Spinal cord (tissue), 9 donors: ENCODE measurements at regions not wholly inside any gene's neighbourhood (a gene's known extent, or its start where the extent isn't known, plus 50 kb on each side); places are given as distances from the start of the nearest gene placed in this dataset.

Source experiments
- DNase-seq, 6 donors: peaks; one replicate each; pipeline versions ENCODE4 v3.0.0 to v3.0.0-alpha.2; 2013 to 2015; ENCODE audit warnings: low spot score in 6 of 6, low read depth in 4 of 6
- H3K27ac ChIP-seq: one replicate; pipeline ENCODE4 v1.5.1; 2013; ENCODE audit warnings: low read depth, low read length, control low read depth
- H3K27me3 ChIP-seq: one replicate; pipeline ENCODE4 v1.6.1; 2013; ENCODE audit warnings: low read length; ENCODE audit not compliant: control insufficient read depth, insufficient read depth
- H3K36me3 ChIP-seq: one replicate; pipeline ENCODE4 v1.6.1; 2013; ENCODE audit warnings: low read length; ENCODE audit not compliant: control insufficient read depth, insufficient read depth
- H3K4me1 ChIP-seq: one replicate; pipeline ENCODE4 v1.6.1; 2013; ENCODE audit warnings: low read length; ENCODE audit not compliant: control insufficient read depth, insufficient read depth
- H3K4me3 ChIP-seq: one replicate; pipeline ENCODE4 v1.5.1; 2013; ENCODE audit warnings: low read depth, low read length, control low read depth
- H3K9me3 ChIP-seq: one replicate; pipeline ENCODE4 v1.6.1; 2013; ENCODE audit warnings: low read length; ENCODE audit not compliant: control insufficient read depth, insufficient read depth
- WGBS: methylation state at CpG from one replicate; pipeline ENCODE4 v1.1.5; 2013; ENCODE audit warnings: missing lambda C conversion rate; ENCODE audit not compliant: insufficient coverage; 5-methylcytosine and 5-hydroxymethylcytosine counted together
- donor health status: healthy.

DNA sequence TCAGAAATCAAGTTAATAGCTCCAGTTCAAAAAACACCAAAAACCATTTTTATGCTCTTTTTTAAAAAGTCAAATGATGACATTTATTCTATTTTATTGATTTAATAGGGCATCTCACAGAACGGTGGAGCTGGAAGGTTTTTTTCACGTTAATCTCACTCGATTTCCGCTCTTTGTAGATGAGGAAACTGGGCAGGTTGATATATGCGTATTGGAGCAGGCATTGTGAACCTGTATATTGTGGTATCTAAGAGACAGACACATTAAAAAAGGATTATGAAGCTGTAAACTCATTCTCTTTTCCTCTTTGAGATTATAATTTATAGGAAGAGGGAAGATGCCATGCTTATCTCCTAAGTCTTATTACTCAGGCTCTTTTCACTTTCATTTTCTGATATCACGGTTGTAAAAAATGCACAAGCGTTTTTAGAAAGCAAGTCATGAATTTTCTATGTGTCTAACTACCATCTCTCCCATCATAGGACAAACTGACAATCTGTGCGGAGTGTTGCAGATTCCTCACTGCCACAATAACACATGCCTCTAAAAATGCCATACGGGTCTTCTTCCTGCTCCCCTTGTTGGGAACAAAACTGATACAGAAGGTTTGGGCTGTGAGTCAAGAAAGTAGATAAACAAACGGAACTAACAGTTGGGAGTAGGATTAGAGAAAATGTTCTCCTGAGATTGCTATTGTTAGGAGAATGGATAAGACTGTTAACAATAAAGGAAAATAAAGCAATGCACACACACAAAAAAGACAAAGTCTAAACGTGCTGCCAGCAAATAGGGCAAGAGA, 1997.7 kb downstream of the MAT2B start:
- Histone ChIP-seq H3K27ac (peak overlapping the region; percentile 45), H3K9me3 (peaks cover under 1% of the 10 kb centered on the region), H3K36me3 (no peaks in the 10 kb centered on the region), H3K27me3 (no peaks in the 10 kb centered on the region), H3K4me3 (no peak overlapping the region), H3K4me1 (no peaks in the 10 kb centered on the region)
- WGBS = no CpG with 5 or more reads among the region's 11 CpGs
- peak in 2 of 6 donors; percentile 21 to 88 for DNase-seq

DNA sequence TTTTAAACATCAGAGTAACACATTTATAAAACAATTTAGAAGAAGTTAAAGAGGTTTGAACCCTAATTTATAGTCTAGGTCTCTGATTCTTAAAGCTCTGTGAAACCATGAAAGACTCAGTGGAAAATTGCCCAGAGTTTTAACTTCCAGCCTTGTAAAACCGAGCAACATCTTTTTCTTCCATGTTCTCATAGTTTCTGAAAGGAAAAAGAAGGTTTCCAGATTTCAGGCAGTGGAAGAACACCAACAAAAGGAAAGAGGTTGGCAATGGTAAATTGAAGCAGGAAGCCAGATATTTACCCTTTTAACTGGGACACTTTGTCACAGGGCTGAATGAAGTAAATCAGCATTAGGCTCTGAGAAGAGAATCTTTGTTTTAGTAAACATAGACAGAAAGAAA, 1999.3 kb downstream of the MAT2B start:
- no peaks in the 10 kb centered on the region for H3K36me3 ChIP-seq
- no peaks in the 10 kb centered on the region for H3K4me1 ChIP-seq
- no peaks in the 10 kb centered on the region for H3K27me3 ChIP-seq
- peaks cover 4% of the 10 kb centered on the region for H3K9me3 ChIP-seq
- peak overlapping the region; percentile 37 for H3K27ac ChIP-seq
- no CpG with 5 or more reads among the region's 1 CpG for WGBS
- no peak overlapping the region for H3K4me3 ChIP-seq
- DNase-seq = peak in 4 of 6 donors; percentile 61 to 89 (median 76)

DNA sequence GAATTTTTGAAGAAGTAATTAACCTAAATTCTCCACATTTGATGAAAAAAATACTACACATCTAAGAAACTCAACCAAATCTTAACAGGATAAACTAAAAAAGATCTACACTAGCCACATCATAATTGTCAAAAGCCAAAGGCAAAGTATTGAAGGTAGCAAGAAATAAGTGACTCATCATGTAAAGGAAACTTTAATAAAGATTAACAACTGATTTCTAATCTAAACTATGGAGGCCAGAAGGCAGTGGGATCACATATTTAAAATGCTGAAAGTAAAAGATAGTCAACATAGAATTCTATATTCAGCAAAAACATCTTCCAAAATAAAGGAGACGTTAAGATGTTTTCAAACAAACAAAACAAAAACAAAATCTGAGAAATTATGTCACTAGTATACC, 2002.9 kb downstream of the MAT2B start:
- H3K4me3 ChIP-seq = no peak overlapping the region
- WGBS = no CpG with 5 or more reads among the region's 1 CpG
- peaks cover 4% of the 10 kb centered on the region for H3K9me3 ChIP-seq
- H3K36me3 ChIP-seq = no peaks in the 10 kb centered on the region
- H3K27ac ChIP-seq = no peak overlapping the region
- no peaks in the 10 kb centered on the region for H3K27me3 ChIP-seq
- DNase-seq = no peak
- H3K4me1 ChIP-seq = no peaks in the 10 kb centered on the region

DNA sequence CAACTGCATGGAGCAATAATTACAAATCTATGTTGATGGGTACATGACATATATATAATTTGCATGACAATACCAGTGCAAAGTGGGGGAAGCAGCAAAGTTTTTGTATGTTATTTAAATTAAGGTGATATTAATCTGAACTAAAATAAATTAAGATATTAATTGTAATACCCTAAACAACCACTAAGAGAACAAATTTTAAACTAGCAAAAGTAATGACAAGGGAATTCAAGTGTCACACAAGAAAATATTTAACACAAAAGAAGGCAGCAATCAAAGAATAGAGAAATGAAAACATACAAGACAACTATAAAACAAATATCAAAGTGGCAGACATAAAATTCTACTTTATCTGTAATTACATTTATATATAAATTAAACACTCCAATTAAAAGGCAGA, 2003.4 kb downstream of the MAT2B start:
- Histone ChIP-seq H3K4me3 (no peak overlapping the region), H3K27ac (no peak overlapping the region), H3K27me3 (no peaks in the 10 kb centered on the region), H3K9me3 (peaks cover 4% of the 10 kb centered on the region), H3K36me3 (no peaks in the 10 kb centered on the region), H3K4me1 (no peaks in the 10 kb centered on the region)
- no peak for DNase-seq

DNA sequence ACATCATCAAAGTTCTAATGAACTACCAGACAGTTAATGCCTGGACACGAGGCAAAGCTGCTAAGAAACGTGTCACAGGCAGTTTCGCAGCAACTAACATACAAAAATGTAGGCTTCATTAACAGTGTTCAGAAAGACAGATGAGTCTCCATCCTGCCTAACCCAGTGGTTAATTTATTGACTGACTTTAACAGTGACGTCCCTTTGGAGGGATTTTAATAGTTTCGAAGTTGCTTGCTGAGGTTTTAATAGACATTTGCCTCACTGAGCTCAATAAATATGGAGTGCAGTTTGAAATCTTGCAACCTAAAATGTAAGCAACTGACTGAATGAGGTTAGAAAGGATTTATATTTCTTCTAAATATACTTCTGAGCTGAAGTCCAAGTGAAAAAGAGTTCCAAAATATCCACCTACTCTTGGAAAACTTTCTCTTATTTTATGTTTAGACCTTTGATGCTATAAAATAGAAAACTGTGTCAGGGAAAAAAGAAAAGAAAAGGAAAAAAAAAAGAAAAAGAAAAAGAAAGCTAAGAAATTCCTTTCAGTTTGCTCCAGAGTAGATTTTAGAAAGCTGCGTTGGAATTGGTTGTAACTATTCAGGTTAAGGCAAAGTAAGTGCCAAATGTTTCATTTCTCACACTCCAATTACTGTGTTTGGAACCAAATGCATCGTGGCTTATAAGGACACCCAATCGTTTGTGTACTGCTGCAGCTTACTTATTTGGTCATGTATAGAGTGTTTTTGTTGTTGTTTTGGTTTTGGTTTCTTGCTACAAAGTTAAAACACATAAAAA, 2016.6 kb downstream of the MAT2B start:
- WGBS = 19% methylated on average over 3 of the region's 8 CpGs
- peak in 5 of 6 donors; percentile 27 to 75 (median 59) for DNase-seq
- no peaks in the 10 kb centered on the region for H3K27me3 ChIP-seq
- no peak overlapping the region for H3K4me3 ChIP-seq
- no peaks in the 10 kb centered on the region for H3K4me1 ChIP-seq
- no peaks in the 10 kb centered on the region for H3K9me3 ChIP-seq
- H3K27ac ChIP-seq = peak overlapping the region; percentile 35
- no peaks in the 10 kb centered on the region for H3K36me3 ChIP-seq

DNA sequence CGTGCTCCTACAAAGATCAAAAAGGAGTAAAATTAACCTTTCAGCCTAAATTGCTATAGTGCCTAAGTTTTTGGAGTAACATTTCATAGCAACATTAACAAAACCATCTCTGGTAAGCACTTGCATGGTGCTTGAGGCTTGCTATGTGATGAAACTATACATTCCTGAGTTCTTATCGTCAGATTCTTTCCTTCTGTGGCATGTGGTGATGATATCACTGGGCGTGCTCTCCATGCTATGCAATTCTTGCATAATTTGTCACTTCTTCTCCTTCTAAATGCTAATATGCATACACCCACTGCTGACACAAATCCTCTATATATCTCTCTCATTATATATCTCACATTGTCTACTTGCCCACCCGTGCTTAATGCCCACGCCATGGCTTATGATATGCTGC, 2019.9 kb downstream of the MAT2B start:
- no peak overlapping the region for H3K27ac ChIP-seq
- DNase-seq = no peak

DNA sequence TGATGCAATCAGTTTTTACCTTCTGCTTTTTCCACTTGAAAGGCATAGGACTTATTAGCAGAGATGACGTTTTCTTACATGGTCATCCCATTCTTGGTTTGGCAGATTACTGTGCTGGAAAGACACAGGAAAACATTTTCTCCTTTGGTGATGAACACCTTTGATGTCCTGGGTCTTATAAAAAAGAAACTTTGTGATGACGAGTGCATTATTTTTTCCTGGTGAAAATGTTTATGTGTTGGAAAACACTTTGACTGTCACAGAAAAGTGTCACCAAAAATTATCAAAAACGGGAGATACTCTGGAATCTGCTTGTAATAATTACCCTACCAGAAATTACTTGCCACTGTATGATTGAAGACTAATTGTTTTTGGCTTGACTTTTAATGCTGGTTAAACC, 2020.9 kb downstream of the MAT2B start:
- Histone ChIP-seq H3K36me3 (no peaks in the 10 kb centered on the region), H3K27ac (no peak overlapping the region), H3K9me3 (no peaks in the 10 kb centered on the region), H3K27me3 (no peaks in the 10 kb centered on the region), H3K4me3 (no peak overlapping the region), H3K4me1 (no peaks in the 10 kb centered on the region)
- 100% methylated on average over 1 of the region's 3 CpGs for WGBS
- no peak for DNase-seq

More for the DNA sequence above, 2019.9 kb downstream of the MAT2B start:
- H3K4me3 ChIP-seq = no peak overlapping the region
- no peaks in the 10 kb centered on the region for H3K27me3 ChIP-seq
- 100% methylated on average over 1 of the region's 5 CpGs for WGBS
- no peaks in the 10 kb centered on the region for H3K4me1 ChIP-seq
- no peaks in the 10 kb centered on the region for H3K36me3 ChIP-seq
- no peaks in the 10 kb centered on the region for H3K9me3 ChIP-seq

DNA sequence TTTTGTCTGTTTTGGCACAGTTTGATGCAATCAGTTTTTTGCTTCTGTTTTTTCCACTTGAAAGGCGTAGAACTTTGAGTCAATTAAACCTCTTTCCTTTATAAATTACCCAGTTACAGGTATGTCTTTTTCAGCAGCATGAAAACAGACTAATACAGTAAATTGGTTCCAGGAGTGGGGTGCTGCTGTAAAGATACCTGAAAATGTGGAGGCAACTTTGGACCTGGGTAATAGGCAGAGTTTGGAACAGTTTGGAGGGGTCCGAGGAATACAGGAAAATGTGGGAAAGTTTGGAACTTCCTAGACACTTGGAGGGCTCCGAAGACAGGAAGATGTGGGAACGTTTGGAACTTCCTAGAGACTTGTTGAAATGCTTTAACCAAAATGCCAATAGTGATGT, 2022.2 kb downstream of the MAT2B start:
- WGBS = 90% methylated on average over 3 of the region's 4 CpGs
- Histone ChIP-seq H3K4me1 (no peaks in the 10 kb centered on the region), H3K4me3 (no peak overlapping the region), H3K27ac (no peak overlapping the region), H3K9me3 (no peaks in the 10 kb centered on the region), H3K36me3 (no peaks in the 10 kb centered on the region), H3K27me3 (no peaks in the 10 kb centered on the region)
- DNase-seq = no peak

DNA sequence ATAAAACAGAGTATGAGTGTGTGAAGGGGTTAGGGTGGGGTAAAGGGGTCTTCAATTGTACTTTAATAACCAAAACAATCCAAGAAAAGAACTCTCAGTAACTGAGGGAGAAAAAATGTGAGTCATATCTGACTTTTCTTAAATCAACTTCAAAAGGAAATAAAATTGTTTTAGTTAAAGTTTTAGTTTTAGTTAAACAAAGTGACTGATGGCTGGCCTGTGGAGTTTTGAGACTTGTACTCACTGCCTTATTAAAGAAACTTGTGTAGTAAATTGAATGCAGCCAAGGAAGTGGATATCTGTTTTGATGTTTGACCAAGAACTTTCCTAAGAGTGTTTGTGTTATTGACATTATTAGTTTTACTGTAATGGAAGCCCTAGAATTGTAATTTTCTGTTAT, 2032.6 kb downstream of the MAT2B start:
- no peaks in the 10 kb centered on the region for H3K36me3 ChIP-seq
- H3K27me3 ChIP-seq = no peaks in the 10 kb centered on the region
- DNase-seq = no peak
- H3K27ac ChIP-seq = no peak overlapping the region
- no peak overlapping the region for H3K4me3 ChIP-seq
- no peaks in the 10 kb centered on the region for H3K4me1 ChIP-seq
- no peaks in the 10 kb centered on the region for H3K9me3 ChIP-seq

DNA sequence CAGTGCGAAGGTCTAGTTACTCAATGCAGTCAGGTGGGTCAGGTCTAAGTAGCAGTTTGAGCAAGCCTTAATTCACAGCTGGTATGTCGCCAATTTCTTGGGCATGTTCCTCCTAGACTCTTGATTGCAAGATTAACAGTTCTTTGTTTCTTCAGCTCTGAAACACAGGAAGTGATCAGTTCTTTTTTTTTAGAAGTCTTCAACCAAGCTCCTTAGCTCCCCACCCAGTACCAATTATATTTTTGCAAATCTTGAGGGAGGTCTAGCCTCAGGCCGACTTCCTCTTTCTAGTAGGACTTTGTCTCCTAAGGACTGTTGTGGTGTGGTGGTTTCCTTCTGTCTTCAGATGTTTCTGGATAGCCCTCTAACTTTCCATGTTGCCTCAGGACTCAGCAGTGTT, 2054.2 kb downstream of the MAT2B start:
- no peak overlapping the region for H3K4me3 ChIP-seq
- WGBS = 85% methylated on average over 2 of the region's 3 CpGs
- H3K27me3 ChIP-seq = no peaks in the 10 kb centered on the region
- no peak overlapping the region for H3K27ac ChIP-seq
- no peak for DNase-seq
- no peaks in the 10 kb centered on the region for H3K36me3 ChIP-seq
- no peaks in the 10 kb centered on the region for H3K4me1 ChIP-seq
- peaks cover 1% of the 10 kb centered on the region for H3K9me3 ChIP-seq
